Endothelial cell of umbilical vein (primary cell): ENCODE measurements at regions not wholly inside any gene's neighbourhood (a gene's known extent, or its start where the extent isn't known, plus 50 kb on each side); places are given as distances from the start of the nearest gene placed in this dataset.

Source experiments
- BruUV-seq: library from RNA; stranded (reverse); fragments of 400-500 nt; replicated peaks from 2 replicates; lab custom pipeline; 2021; lab: Mats Ljungman, UMichigan
- CTCF ChIA-PET: fragments of 300-600, 350-600 bp; sonication (Branson Sonifier 250); formaldehyde crosslinking; loops from one replicate; lab custom pipeline; 2021; ENCODE audit warnings: antibody characterized with exemption, inconsistent platforms; lab: Charles Lee
- POLR2A ChIA-PET: fragments of 300-600, 350-600 bp; sonication (Branson Sonifier 250); formaldehyde crosslinking; loops from one replicate; lab custom pipeline; 2021; ENCODE audit warnings: antibody characterized with exemption, inconsistent platforms; lab: Charles Lee
- DNase-seq: peaks from one replicate; pipeline ENCODE4 v3.0.0-alpha.2; 2011; ENCODE audit warnings: low read depth, low spot score
- FAIRE-seq: peaks from 2 replicates; lab custom pipeline; 2011; peaks lifted over from hg19 to GRCh38; lab: Jason Lieb, UNC
- H2AFZ ChIP-seq: 2 replicates; pipeline ENCODE4 v1.6.0; 2012; ENCODE audit warnings: low read depth, low read length, control low read depth, inconsistent platforms
- H3K27ac ChIP-seq: 2 replicates; pipeline ENCODE4 v1.5.1; 2011; ENCODE audit warnings: low read depth, mild to moderate bottlenecking, control low read depth, low read length, moderate library complexity; ENCODE audit not compliant: insufficient read depth
- H3K27me3 ChIP-seq, 2 experiments: 2 replicates each; pipeline versions ENCODE4 v1.6.0 to v1.6.1; 2011; ENCODE audit warnings: low read length in 2 of 2, mixed read lengths in 1 of 2; ENCODE audit not compliant: control insufficient read depth in 2 of 2, insufficient read depth in 2 of 2
- H3K36me3 ChIP-seq, 2 experiments: 2 replicates in 1 of 2; 3 replicates in 1 of 2; pipeline ENCODE4 v1.5.1; 2011; ENCODE audit warnings: low read length in 2 of 2, mild to moderate bottlenecking in 1 of 2, moderate library complexity in 1 of 2; ENCODE audit not compliant: control insufficient read depth in 2 of 2, insufficient read depth in 2 of 2; ENCODE audit errors: extremely low read depth in 1 of 2
- H3K4me1 ChIP-seq: 3 replicates; pipeline ENCODE4 v1.5.1; 2011; ENCODE audit warnings: mild to moderate bottlenecking, low read length; ENCODE audit not compliant: control insufficient read depth, insufficient read depth; ENCODE audit errors: extremely low read depth
- H3K4me2 ChIP-seq: 2 replicates; pipeline ENCODE4 v1.6.1; 2011; ENCODE audit warnings: low read length, control low read depth, mixed read lengths; ENCODE audit not compliant: insufficient read depth
- H3K4me3 ChIP-seq, 3 experiments: fragments of 200-600 bp in 1 of 3; sonication (generic), shearing (Covaris generic) in 1 of 3; replicated peaks in 1 of 3; 2 replicates each; pipeline ENCODE4 v1.5.1; 2011 to 2016; ENCODE audit warnings: control low read depth in 3 of 3, low read length in 3 of 3, mild to moderate bottlenecking in 2 of 3, inconsistent platforms in 1 of 3, low read depth in 1 of 3, moderate library complexity in 1 of 3; ENCODE audit not compliant: insufficient read depth in 1 of 3
- H3K79me2 ChIP-seq: 2 replicates; pipeline ENCODE4 v1.6.0; 2012; ENCODE audit warnings: low read length, inconsistent platforms; ENCODE audit not compliant: control insufficient read depth, insufficient read depth
- H3K9ac ChIP-seq: replicated peaks from 2 replicates; pipeline ENCODE3; 2011; ENCODE audit warnings: low read length, control low read depth; ENCODE audit not compliant: insufficient read depth; ENCODE audit errors: extremely low read depth
- H3K9me1 ChIP-seq: replicated peaks from 3 replicates; pipeline ENCODE4 v1.6.0; 2011; ENCODE audit warnings: mild to moderate bottlenecking, low read length; ENCODE audit not compliant: control insufficient read depth, insufficient read depth; ENCODE audit errors: extremely low read depth
- H3K9me3 ChIP-seq: replicated peaks from 2 replicates; pipeline ENCODE4 v1.5.1; 2012; ENCODE audit warnings: low read length, inconsistent platforms; ENCODE audit not compliant: control insufficient read depth, insufficient read depth
- H4K20me1 ChIP-seq: replicated peaks from 2 replicates; pipeline ENCODE3; 2011; ENCODE audit warnings: mild to moderate bottlenecking, low read length; ENCODE audit not compliant: control insufficient read depth, insufficient read depth; ENCODE audit errors: extremely low read depth
- CTCF ChIP-seq, 2 donors: IDR thresholded peaks; 1 replicate in 1 of 2; 2 replicates in 1 of 2; pipeline ENCODE4 v1.5.1; 2011; ENCODE audit warnings: low read length in 2 of 2, mild to moderate bottlenecking in 2 of 2, moderate library complexity in 2 of 2, control low read depth in 1 of 2, inconsistent platforms in 1 of 2, low read depth in 1 of 2; ENCODE audit not compliant: insufficient read depth in 1 of 2; ENCODE audit errors: extremely low read depth in 1 of 2
- EZH2 ChIP-seq: IDR thresholded peaks from 2 replicates; pipeline ENCODE4 v1.6.1; 2012; ENCODE audit warnings: borderline replicate concordance, low read depth, mild to moderate bottlenecking, moderate library complexity, low read length, inconsistent platforms; ENCODE audit not compliant: severe bottlenecking
- FOS ChIP-seq: IDR thresholded peaks from 2 replicates; pipeline ENCODE4 v1.6.1; 2011; ENCODE audit warnings: mild to moderate bottlenecking, low read length, moderate library complexity, borderline replicate concordance; ENCODE audit not compliant: insufficient read depth
- GATA2 ChIP-seq: IDR thresholded peaks from 2 replicates; pipeline ENCODE4 v1.7.0; 2011; ENCODE audit warnings: low read depth, mild to moderate bottlenecking, moderate library complexity, mixed read lengths, low read length; ENCODE audit not compliant: insufficient read length, insufficient read depth
- JUN ChIP-seq: IDR thresholded peaks from 2 replicates; pipeline ENCODE4 v1.6.1; 2011; ENCODE audit warnings: borderline replicate concordance, low read depth; ENCODE audit not compliant: insufficient read length, insufficient read depth
- MYC ChIP-seq: IDR thresholded peaks from one replicate; pipeline ENCODE4 v1.6.1; 2011; ENCODE audit warnings: mild to moderate bottlenecking, low read depth, low read length
- POLR2A ChIP-seq: IDR thresholded peaks from 2 replicates; pipeline ENCODE4 v1.6.1; 2012; ENCODE audit warnings: low read depth, mild to moderate bottlenecking, control low read depth, low read length
- POLR2AphosphoS5 ChIP-seq: IDR thresholded peaks from 2 replicates; pipeline ENCODE4 v1.6.1; 2012; ENCODE audit warnings: low read depth, mild to moderate bottlenecking, control low read depth, low read length, moderate library complexity; ENCODE audit not compliant: insufficient read depth
- dilution Hi-C: fragments of 300-500 bp; cut with MboI; formaldehyde crosslinking; loops from one replicate; pipeline ENCODE4 v1.15.0; 2019; ENCODE audit warnings: low sequenced_read_pairs; ENCODE audit not compliant: extremely low pct_ligation_motif_present
- intact Hi-C: fragments of 100-400 bp; cut with micrococcal nuclease; formaldehyde crosslinking; loops from one replicate; pipeline ENCODE4 v1.10.0; 2022
- TF ChIP-seq, protein P1 (sequence below): IDR thresholded peaks from 2 replicates; pipeline ENCODE4 v1.6.1; 2011; ENCODE audit not compliant: insufficient read depth, insufficient read length

GRCh38 chr1:56197946-56198345 is 381.4 kb downstream of the PLPP3 start:
- Histone ChIP-seq H3K4me1 (no peaks in the 10 kb centered on the region), H3K4me3 (no peak overlapping the region), H3K9me1 (no peaks in the 10 kb centered on the region), H3K27me3 (no peaks in the 10 kb centered on the region), H3K9ac (no peak overlapping the region), H3K9me3 (no peaks in the 10 kb centered on the region), H3K4me2 (no peak overlapping the region), H2AFZ (no peak overlapping the region), H4K20me1 (no peaks in the 10 kb centered on the region), H3K27ac (no peak overlapping the region), H3K79me2 (no peaks in the 10 kb centered on the region), H3K36me3 (no peaks in the 10 kb centered on the region)
- intact Hi-C loops = no loop called here
- ChIA-PET CTCF (no interaction called here), POLR2A (no interaction called here)
- dilution Hi-C loops = no loop called here
- no TSS peak for BruUV-seq
- DNase-seq (no peak), FAIRE-seq (no peak)
- TF ChIP-seq EZH2 = no peak
- TF ChIP-seq FOS = no peak
- TF ChIP-seq, protein P1, sequence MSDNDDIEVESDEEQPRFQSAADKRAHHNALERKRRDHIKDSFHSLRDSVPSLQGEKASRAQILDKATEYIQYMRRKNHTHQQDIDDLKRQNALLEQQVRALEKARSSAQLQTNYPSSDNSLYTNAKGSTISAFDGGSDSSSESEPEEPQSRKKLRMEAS = no peak
- no peak for TF ChIP-seq POLR2AphosphoS5
- TF ChIP-seq MYC = no peak
- TF ChIP-seq CTCF (IDR thresholded peaks at IDR 0.05; ENCODE audit: extremely low read depth in 1 of 2, insufficient read depth in 1 of 2, low read depth in 1 of 2, low read length in 2 of 2) = no peak
- TF ChIP-seq JUN = no peak
- TF ChIP-seq POLR2A = no peak
- no peak for TF ChIP-seq GATA2
